Colonic mucosa (tissue), 4 donors: ENCODE measurements at regions not wholly inside any gene's neighbourhood (a gene's known extent, or its start where the extent isn't known, plus 50 kb on each side); places are given as distances from the start of the nearest gene placed in this dataset.

ENCODE experiments used
- DNase-seq: peaks from one replicate; pipeline ENCODE4 v3.0.0-alpha.2; 2020
- H3K27ac ChIP-seq: fragments of 200-600 bp; one replicate; pipeline ENCODE4 v1.8.0; 2021
- H3K27me3 ChIP-seq: fragments of 200-600 bp; one replicate; pipeline ENCODE4 v1.8.0; 2021
- H3K36me3 ChIP-seq: fragments of 200-600 bp; one replicate; pipeline ENCODE4 v1.8.0; 2021
- H3K4me1 ChIP-seq: fragments of 200-600 bp; one replicate; pipeline ENCODE4 v1.8.0; 2021; ENCODE audit warnings: mild to moderate bottlenecking
- H3K4me3 ChIP-seq: fragments of 200-600 bp; one replicate; pipeline ENCODE4 v1.8.0; 2021
- H3K9ac ChIP-seq, 2 donors: one replicate each; pipeline ENCODE4 v1.7.0; 2013; ENCODE audit warnings: control low read depth in 2 of 2, low read depth in 2 of 2, low read length in 2 of 2
- H3K9me3 ChIP-seq: fragments of 200-600 bp; one replicate; pipeline ENCODE4 v1.8.0; 2021
- CTCF ChIP-seq: fragments of 200-600 bp; IDR thresholded peaks from one replicate; pipeline ENCODE4 v1.8.0; 2022; ENCODE audit warnings: antibody characterized with exemption, mild to moderate bottlenecking
- intact Hi-C: fragments of 100-400 bp; cut with DNase I; formaldehyde crosslinking; loops from one replicate; pipeline ENCODE4 v1.14.1; 2022
- donor health status: healthy.
- donor health status: DM: no; HTN: no; CAD: no.
- donor health status: DM: no; HTN: no; CAD: no.

- no peaks in the 10 kb centered on the region for H3K9me3 ChIP-seq
- TF ChIP-seq CTCF, result no peak
- no peak overlapping the region for H3K4me3 ChIP-seq
- no peak overlapping the region for H3K9ac ChIP-seq
- no peaks in the 10 kb centered on the region for H3K36me3 ChIP-seq
- DNase-seq, result no peak
- intact Hi-C loops, result no loop called here
- H3K27me3 ChIP-seq, result no peaks in the 10 kb centered on the region
- no peaks in the 10 kb centered on the region for H3K4me1 ChIP-seq
- H3K27ac ChIP-seq, result no peak overlapping the region
Measured at GRCh38 chr10:10544890-10545289, 472.8 kb upstream of the CELF2 start.

GRCh38 chr10:10545771-10546170, 471.9 kb upstream of the CELF2 start:
- no peaks in the 10 kb centered on the region for H3K9me3 ChIP-seq
- no peak overlapping the region for H3K4me3 ChIP-seq
- intact Hi-C loops, result no loop called here
- H3K36me3 ChIP-seq, result no peaks in the 10 kb centered on the region
- H3K9ac ChIP-seq, result no peak overlapping the region
- H3K27ac ChIP-seq, result no peak overlapping the region
- no peak for DNase-seq
- no peaks in the 10 kb centered on the region for H3K4me1 ChIP-seq
- TF ChIP-seq CTCF, result no peak
- H3K27me3 ChIP-seq, result no peaks in the 10 kb centered on the region

DNA sequence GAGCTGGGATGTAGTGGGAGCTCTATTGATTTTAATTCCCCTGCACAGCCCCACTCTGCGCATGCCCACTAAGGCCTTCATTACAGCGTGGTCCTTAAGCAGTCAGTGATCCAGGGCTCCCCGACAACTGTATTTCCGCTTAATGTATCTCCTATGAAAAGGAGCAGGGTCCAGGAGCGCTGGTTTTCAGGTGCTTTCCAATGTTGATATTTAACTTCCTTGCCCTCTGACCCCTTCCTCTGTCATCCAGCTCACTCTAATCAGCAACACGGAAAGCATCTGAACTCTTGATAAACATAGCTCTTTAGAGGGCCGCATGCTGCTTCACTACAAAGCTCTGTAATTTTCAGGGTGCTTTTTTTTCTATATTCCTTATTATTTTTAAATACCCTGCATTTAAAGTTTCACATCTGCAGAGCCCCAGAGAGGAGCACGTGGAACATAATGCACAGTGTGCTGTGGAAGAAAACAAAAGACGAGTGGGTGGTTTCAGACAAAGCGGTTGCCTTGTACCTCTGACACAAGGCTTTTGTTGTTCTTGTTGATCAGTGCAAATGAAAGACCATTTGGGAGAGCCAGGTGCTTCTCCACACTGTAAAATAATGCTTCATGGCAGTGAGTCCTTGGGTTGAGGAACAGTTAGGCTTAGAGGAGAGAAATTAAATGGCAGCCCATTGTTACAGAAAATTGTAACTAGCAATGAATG, 465.9 kb upstream of the CELF2 start:
- DNase-seq, result no peak
- no peak overlapping the region for H3K27ac ChIP-seq
- no peaks in the 10 kb centered on the region for H3K9me3 ChIP-seq
- H3K4me1 ChIP-seq, result no peaks in the 10 kb centered on the region
- H3K4me3 ChIP-seq, result no peak overlapping the region
- H3K9ac ChIP-seq, result no peak overlapping the region
- intact Hi-C loops, result no loop called here
- TF ChIP-seq CTCF, result no peak
- no peaks in the 10 kb centered on the region for H3K27me3 ChIP-seq
- no peaks in the 10 kb centered on the region for H3K36me3 ChIP-seq

DNA sequence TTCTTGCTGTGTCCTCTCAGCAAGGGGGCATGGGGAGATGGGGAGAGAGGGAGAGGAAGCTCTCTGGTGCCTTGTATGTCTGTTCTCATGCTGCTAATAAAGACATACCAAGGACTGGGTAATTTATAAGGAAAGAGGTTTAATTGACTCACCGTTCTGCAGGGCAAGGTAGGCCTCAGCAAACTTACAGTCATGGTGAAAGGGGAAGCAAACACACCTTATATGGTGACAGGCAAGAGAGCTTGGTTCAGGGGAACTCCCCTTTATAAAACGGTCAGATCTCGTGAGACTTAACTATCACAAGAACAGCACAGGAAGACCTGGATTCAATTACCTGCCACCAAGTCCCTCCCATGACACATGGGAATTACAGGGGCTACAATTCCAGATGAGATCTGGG, 464.7 kb upstream of the CELF2 start:
- Histone ChIP-seq H3K9ac (no peak overlapping the region), H3K27ac (no peak overlapping the region), H3K27me3 (no peaks in the 10 kb centered on the region), H3K4me1 (no peaks in the 10 kb centered on the region), H3K36me3 (no peaks in the 10 kb centered on the region), H3K4me3 (no peak overlapping the region), H3K9me3 (no peaks in the 10 kb centered on the region)
- no peak for DNase-seq
- intact Hi-C loops, result no loop called here
- TF ChIP-seq CTCF, result no peak

GRCh38 chr10:10564081-10564794, 453.4 kb upstream of the CELF2 start:
- H3K9ac ChIP-seq, result no peak overlapping the region
- H3K27me3 ChIP-seq, result no peaks in the 10 kb centered on the region
- H3K9me3 ChIP-seq, result no peaks in the 10 kb centered on the region
- intact Hi-C loops, result no loop called here
- no peaks in the 10 kb centered on the region for H3K36me3 ChIP-seq
- H3K27ac ChIP-seq, result no peak overlapping the region
- no peak for DNase-seq
- TF ChIP-seq CTCF, result no peak
- no peak overlapping the region for H3K4me3 ChIP-seq
- H3K4me1 ChIP-seq, result no peaks in the 10 kb centered on the region
